ENCODE measurements at regions not wholly inside any gene's neighbourhood (a gene's known extent, or its start where the extent isn't known, plus 50 kb on each side); places are given as distances from the start of the nearest gene placed in this dataset.
A peak's percentile ranks its signal among the peaks of the same experiment; 100 is the strongest.

DNA sequence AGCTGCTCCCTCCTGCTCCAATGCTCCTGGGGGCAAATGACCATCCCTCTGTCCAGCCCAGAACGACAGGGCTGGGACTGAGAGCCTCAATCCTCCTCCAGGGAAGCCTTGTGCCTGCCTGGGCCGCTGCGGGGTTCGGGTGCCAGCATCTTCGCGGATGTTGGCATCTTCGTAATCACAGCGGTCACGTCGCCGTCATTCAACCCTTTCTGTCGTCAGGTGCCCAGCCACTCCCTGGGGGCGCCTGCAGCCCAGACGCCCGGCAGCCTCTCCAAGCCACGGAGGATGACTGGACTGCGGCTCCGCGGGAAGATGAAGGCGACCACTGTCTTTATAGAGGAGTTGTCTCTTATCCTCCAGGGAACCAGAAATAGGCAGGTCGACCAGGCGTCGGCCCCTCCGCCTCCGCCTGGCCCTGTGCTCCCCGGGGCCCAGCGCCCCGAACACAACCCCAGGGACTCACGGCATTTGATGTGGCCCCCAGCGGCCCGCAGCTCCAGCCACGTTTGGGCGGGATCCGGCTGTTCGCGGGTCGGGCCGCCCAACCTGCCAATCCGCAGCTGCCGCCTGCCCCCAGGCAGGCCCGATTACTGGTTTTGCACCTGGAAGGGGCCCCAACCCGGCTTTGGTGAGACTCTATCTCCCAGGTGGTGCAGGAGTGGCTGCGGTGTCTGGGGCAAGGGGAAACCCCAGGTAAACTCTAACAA is 113.9 kb downstream of the THNSL2 start:
- DNase-seq = no peak

DNA sequence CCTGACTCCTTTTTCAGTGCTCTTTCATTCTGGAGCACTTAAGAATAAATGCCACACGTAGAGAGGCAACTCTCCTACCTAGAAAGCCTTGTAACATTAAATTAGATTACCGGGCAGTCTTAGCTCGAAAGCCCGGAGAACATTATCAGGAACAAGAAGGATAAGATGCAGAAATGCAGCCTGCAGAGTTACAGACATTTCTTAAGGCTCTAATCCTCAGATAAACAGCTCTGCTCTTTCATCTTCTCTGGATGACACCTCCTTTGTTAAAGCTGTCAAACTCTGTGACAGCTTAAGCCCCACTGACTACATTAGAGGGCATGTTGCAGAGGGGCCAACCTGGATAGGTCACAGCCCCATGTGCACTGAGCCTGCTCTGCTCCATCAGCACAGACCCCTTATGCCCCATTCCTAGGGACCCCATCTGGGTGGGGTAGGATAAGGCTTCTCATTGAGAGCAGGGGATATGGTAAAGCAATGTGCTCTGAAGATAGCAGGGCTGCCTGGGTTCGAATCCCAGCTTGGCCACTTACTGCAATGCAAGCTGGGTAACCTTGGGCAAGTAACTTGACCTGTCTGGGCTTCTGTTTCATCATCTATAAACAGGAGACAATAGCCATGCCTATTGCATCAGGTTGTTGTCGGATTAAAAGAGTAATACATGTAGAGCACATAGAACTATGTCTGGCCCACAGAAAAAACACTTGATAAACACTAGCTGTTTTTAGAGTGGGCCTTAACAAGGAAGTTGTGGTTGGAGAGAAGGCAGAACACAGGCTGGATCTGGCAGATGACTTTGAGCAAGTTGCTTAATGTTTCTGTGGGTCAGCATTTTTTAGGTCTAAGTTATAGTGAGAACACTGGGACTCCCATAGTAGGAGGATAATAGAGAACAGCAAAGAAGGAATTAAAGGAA is 111.4 kb downstream of the THNSL2 start:
- DNase-seq = peak; percentile 14

GRCh38 chr2:88269836-88270235 is 99.7 kb downstream of the THNSL2 start:
- no peak for DNase-seq

- DNase-seq = peak; percentile 4
Measured at GRCh38 chr2:88265352-88266303, 95.5 kb downstream of the THNSL2 start.

DNA sequence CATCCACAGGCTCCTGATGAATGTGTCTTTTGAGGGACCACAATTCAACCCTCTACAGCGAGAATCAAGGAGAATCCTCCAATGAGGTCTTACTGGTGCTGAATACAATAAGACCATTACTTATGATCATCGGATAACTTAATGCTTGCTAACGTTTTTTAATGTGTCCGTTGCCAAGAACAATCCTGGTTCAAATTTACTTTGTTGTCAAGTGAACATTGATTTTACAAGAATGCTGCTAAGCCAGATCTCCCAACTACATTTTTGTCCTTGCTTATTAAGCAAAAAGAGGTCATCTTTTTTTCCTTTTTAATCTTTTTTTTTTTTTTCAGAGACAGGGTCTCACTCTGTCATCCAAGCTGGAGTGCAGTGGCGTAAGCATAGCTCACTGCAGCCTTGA is 93.7 kb downstream of the THNSL2 start:
- no peak for DNase-seq

DNA sequence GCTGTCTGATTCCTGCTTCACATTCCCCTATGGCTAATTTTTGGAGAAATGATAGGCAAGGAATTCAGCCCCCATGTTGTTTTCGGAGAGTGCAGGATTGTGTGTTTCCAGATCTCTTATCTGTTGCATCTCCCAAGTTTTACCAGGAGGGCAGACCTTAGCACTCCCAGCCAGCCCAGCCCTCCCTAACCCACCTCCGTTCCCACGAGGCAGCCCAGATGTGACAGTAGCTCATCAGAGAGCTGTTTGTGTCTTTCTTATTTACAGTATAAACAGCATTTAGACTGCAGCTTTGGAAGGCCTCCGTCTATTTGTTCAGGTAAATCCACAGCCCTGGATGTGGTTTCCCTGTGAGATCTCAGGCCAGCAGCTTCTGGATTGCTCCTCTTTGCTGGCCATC is 91.6 kb downstream of the THNSL2 start:
- no peak for DNase-seq

DNA sequence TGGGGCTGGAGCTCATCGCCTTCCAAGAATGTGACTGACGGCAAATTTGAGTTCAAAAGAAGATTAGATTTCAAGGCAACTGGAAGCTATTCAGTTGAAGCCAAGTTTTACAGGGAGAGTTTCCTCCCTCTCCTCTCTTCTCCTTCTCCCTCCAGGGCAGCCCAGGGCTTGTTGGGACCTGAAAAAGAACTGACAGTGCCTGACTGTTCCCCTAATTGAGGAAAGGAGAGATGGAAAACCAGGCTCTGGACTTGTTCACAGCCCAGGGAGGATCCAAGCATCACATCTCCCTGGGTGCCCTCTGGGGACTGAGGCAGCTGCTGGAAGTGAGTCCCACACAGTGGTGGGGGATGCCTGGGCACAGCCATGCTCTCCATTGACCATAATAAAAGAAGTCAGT is 88.1 kb downstream of the THNSL2 start:
- DNase-seq = peak; percentile 33

GRCh38 chr2:88254437-88255091 is 84.4 kb downstream of the THNSL2 start:
- no peak for DNase-seq

- DNase-seq = no peak
Measured at GRCh38 chr2:88253997-88254396, 83.9 kb downstream of the THNSL2 start.

GRCh38 chr2:88253375-88253774 is 83.2 kb downstream of the THNSL2 start:
- DNase-seq = no peak

- DNase-seq = no peak
Measured at GRCh38 chr2:88252646-88253045, 82.5 kb downstream of the THNSL2 start.

- DNase-seq = no peak
Measured at GRCh38 chr2:88252111-88252510, 82.0 kb downstream of the THNSL2 start.

- no peak for DNase-seq
Measured at GRCh38 chr2:88250404-88250803, 80.3 kb downstream of the THNSL2 start.

DNA sequence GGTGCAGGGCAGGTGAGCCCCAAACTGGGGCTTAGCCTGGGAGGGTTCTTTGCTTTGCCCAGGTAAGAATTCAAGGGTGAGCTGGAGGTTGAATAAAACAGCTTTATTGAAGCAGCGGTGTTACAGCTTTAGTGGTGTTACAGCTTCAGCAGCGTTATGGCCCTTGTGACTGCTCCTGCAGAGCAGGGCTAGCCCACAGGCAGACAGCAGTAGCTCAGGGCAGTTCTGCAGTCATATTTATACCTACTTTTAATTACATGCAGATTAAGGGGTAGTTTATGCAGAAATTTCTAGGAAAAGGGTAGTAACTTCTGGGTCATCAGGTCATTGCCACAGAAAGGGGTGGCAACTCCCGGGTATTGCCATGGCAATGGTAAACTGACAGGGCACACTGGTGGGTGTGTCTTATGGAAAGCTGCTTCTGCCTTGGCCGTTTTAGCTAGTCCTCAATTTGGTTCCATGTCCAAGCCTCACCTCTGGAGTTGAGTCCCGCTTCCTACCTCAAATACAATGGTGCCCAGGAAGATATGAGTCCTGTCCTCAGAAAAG is 78.2 kb downstream of the THNSL2 start:
- DNase-seq = no peak

- no peak for DNase-seq
Measured at GRCh38 chr2:88247531-88247930, 77.4 kb downstream of the THNSL2 start.

- no peak for DNase-seq
Measured at GRCh38 chr2:88245109-88245508, 75.0 kb downstream of the THNSL2 start.

- DNase-seq = no peak
Measured at GRCh38 chr2:88239781-88240180, 69.6 kb downstream of the THNSL2 start.

GRCh38 chr2:88236666-88237065 is 66.5 kb downstream of the THNSL2 start:
- peak; percentile 46 for DNase-seq

All from tongue (tissue), 1 donor.